ENCODE measurements at regions not wholly inside any gene's neighbourhood (a gene's known extent, or its start where the extent isn't known, plus 50 kb on each side); places are given as distances from the start of the nearest gene placed in this dataset.

- TF ChIP-seq SNRNP70 (IDR thresholded peaks at IDR 0.05; ENCODE audit: low read depth, low read length) (no peak), ZFP41 (CRISPR knock-in tag; IDR thresholded peaks at IDR 0.05; ENCODE audit: borderline replicate concordance) (no peak), SUZ12 (IDR thresholded peaks at IDR 0.05; ENCODE audit: low read depth, low read length) (no peak), EZH2 (conservative IDR thresholded peaks at IDR 0.05; ENCODE audit: low read depth, low read length) (no peak), POLR2A (IDR thresholded peaks at IDR 0.05; ENCODE audit: insufficient read depth in 1 of 2, low read depth in 2 of 2, low read length in 2 of 2) (no peak), CTCF (CRISPR knock-in tag; IDR thresholded peaks at IDR 0.05) (no peak), ZNF549 (CRISPR knock-in tag; IDR thresholded peaks at IDR 0.05) (no peak)
These were observed 242.6 kb upstream of the OSR1 start for GRCh38 chr2:19600982-19601381.

Measured in HepG2 (cell line).